Astrocyte (in vitro differentiated cells and primary cell): ENCODE measurements at regions not wholly inside any gene's neighbourhood (a gene's known extent, or its start where the extent isn't known, plus 50 kb on each side); places are given as distances from the start of the nearest gene placed in this dataset.

Experiments used
- DNase-seq: peaks from one replicate; pipeline ENCODE4 v3.0.0-alpha.2; 2010; ENCODE audit warnings: low read depth
- FAIRE-seq: peaks from 2 replicates; lab custom pipeline; 2011; peaks lifted over from hg19 to GRCh38; lab: Jason Lieb, UNC
- H2AFZ ChIP-seq: 2 replicates; pipeline ENCODE4 v1.6.0; 2012; ENCODE audit warnings: low read depth, low read length, inconsistent platforms
- H3K27ac ChIP-seq: 2 replicates; pipeline ENCODE4 v1.5.1; 2011; ENCODE audit warnings: low read depth, low read length, inconsistent platforms
- H3K27me3 ChIP-seq: 2 replicates; pipeline ENCODE4 v1.6.0; 2011; ENCODE audit warnings: low read length, inconsistent platforms; ENCODE audit not compliant: insufficient read depth
- H3K36me3 ChIP-seq: 2 replicates; pipeline ENCODE4 v1.5.1; 2011; ENCODE audit warnings: low read length, inconsistent platforms; ENCODE audit not compliant: insufficient read depth
- H3K4me1 ChIP-seq: 2 replicates; pipeline ENCODE4 v1.5.1; 2011; ENCODE audit warnings: low read length, inconsistent platforms; ENCODE audit not compliant: insufficient read depth
- H3K4me2 ChIP-seq: 2 replicates; pipeline ENCODE4 v1.6.0; 2012; ENCODE audit warnings: low read length, inconsistent platforms
- H3K4me3 ChIP-seq: 2 replicates; pipeline ENCODE4 v1.5.1; 2011; ENCODE audit warnings: low read depth, mild to moderate bottlenecking, low read length, inconsistent platforms; ENCODE audit not compliant: insufficient read depth
- H3K79me2 ChIP-seq: 2 replicates; pipeline ENCODE4 v1.6.0; 2012; ENCODE audit warnings: mild to moderate bottlenecking, low read length, inconsistent platforms; ENCODE audit not compliant: insufficient read depth
- H3K9ac ChIP-seq: 2 replicates; pipeline ENCODE4 v1.6.0; 2012; ENCODE audit warnings: mild to moderate bottlenecking, low read length, inconsistent platforms
- H3K9me3 ChIP-seq: 2 replicates; pipeline ENCODE4 v1.5.1; 2012; ENCODE audit warnings: low read depth, mild to moderate bottlenecking, low read length, inconsistent platforms; ENCODE audit not compliant: insufficient read depth
- H4K20me1 ChIP-seq: 2 replicates; pipeline ENCODE4 v1.6.0; 2012; ENCODE audit warnings: low read length, inconsistent platforms; ENCODE audit not compliant: insufficient read depth
- H3K27ac Mint-ChIP-seq: one replicate; pipeline ENCODE4 v1.8.0; 2021; ENCODE audit warnings: mild to moderate bottlenecking, mixed read lengths; ENCODE audit not compliant: unreplicated experiment
- H3K27me3 Mint-ChIP-seq: one replicate; pipeline ENCODE4 v1.8.0; 2021; ENCODE audit warnings: low read depth, mixed read lengths; ENCODE audit not compliant: unreplicated experiment
- H3K36me3 Mint-ChIP-seq: one replicate; pipeline ENCODE4 v1.8.0; 2021; ENCODE audit warnings: low read depth, mixed read lengths; ENCODE audit not compliant: unreplicated experiment
- H3K4me1 Mint-ChIP-seq: one replicate; pipeline ENCODE4 v1.8.0; 2021; ENCODE audit warnings: low read depth, mixed read lengths; ENCODE audit not compliant: unreplicated experiment
- H3K4me3 Mint-ChIP-seq: one replicate; pipeline ENCODE4 v1.8.0; 2021; ENCODE audit warnings: mild to moderate bottlenecking, moderate library complexity, mixed read lengths; ENCODE audit not compliant: unreplicated experiment
- H3K9me3 Mint-ChIP-seq: one replicate; pipeline ENCODE4 v1.8.0; 2021; ENCODE audit warnings: mild to moderate bottlenecking, mixed read lengths; ENCODE audit not compliant: unreplicated experiment
- CTCF ChIP-seq: IDR thresholded peaks from 2 replicates; pipeline ENCODE4 v1.5.1; 2011; ENCODE audit warnings: low read depth, mild to moderate bottlenecking, inconsistent platforms, low read length, moderate library complexity; ENCODE audit not compliant: insufficient read depth
- EZH2 ChIP-seq: IDR thresholded peaks from 2 replicates; pipeline ENCODE4 v1.6.1; 2012; ENCODE audit warnings: mild to moderate bottlenecking, low read length, inconsistent platforms; ENCODE audit not compliant: insufficient read depth

DNA sequence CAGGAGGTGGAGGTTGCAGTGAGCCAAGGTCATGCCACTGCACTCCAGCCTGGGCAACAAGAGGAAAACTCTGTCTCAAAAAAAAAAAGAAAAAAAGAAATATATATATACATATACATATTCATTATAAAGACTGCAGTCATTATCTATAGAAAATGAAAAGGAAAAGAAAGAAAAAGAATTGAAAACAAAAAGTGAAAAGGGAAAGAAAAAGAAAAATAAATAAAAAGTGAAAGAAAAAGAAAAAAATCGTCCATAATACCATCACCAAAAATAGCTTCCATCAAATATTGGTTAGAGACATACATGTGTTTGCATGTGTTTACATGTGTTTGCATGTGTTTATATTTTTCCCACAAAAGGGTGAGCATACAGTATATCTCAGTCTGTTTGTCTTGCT, 105.5 kb upstream of the PARD3 start:
- no peak for FAIRE-seq
- Histone ChIP-seq H3K9ac (no peak overlapping the region), H3K36me3 (no peaks in the 10 kb centered on the region), H4K20me1 (no peaks in the 10 kb centered on the region), H3K4me2 (no peak overlapping the region), H3K9me3 (no peaks in the 10 kb centered on the region), H3K27ac (no peak overlapping the region), H3K4me3 (no peak overlapping the region), H3K4me1 (no peaks in the 10 kb centered on the region), H3K79me2 (no peaks in the 10 kb centered on the region), H2AFZ (no peak overlapping the region), H3K27me3 (peaks cover 8% of the 10 kb centered on the region)
- Mint-ChIP-seq H3K27ac (no peak overlapping the region), H3K27me3 (peaks cover 8% of the 10 kb centered on the region), H3K4me1 (peaks cover 10% of the 10 kb centered on the region), H3K9me3 (peaks cover 8% of the 10 kb centered on the region), H3K36me3 (no peaks in the 10 kb centered on the region), H3K4me3 (no peak overlapping the region)
- TF ChIP-seq EZH2: no peak
- TF ChIP-seq CTCF: no peak
- DNase-seq: no peak

- H3K27ac ChIP-seq: no peak overlapping the region
Observed at GRCh38 chr10:34918776-34919315, 103.8 kb upstream of the PARD3 start.

More at GRCh38 chr10:34918776-34919315, 103.8 kb upstream of the PARD3 start:
- H3K9ac ChIP-seq: no peak overlapping the region
- H2AFZ ChIP-seq: peak overlapping the region; percentile 45
- no peaks in the 10 kb centered on the region for H3K79me2 ChIP-seq
- no peak overlapping the region for H3K27ac Mint-ChIP-seq
- H4K20me1 ChIP-seq: no peaks in the 10 kb centered on the region
- peaks cover 8% of the 10 kb centered on the region for H3K27me3 ChIP-seq
- no peak for TF ChIP-seq EZH2
- TF ChIP-seq CTCF: no peak
- no peak for FAIRE-seq
- H3K4me1 ChIP-seq: no peaks in the 10 kb centered on the region
- H3K4me1 Mint-ChIP-seq: peaks cover 10% of the 10 kb centered on the region
- DNase-seq: peak; percentile 23
- H3K9me3 ChIP-seq: no peaks in the 10 kb centered on the region
- no peak overlapping the region for H3K4me3 ChIP-seq
- H3K36me3 ChIP-seq: no peaks in the 10 kb centered on the region
- peaks cover 8% of the 10 kb centered on the region for H3K27me3 Mint-ChIP-seq
- H3K9me3 Mint-ChIP-seq: peaks cover 2% of the 10 kb centered on the region
- no peak overlapping the region for H3K4me3 Mint-ChIP-seq
- peak overlapping the region; percentile 63 for H3K4me2 ChIP-seq
- no peaks in the 10 kb centered on the region for H3K36me3 Mint-ChIP-seq
